HG02938 (cell line): ENCODE measurements at regions not wholly inside any gene's neighbourhood (a gene's known extent, or its start where the extent isn't known, plus 50 kb on each side); places are given as distances from the start of the nearest gene placed in this dataset.
"Not testable (repeated sequence)": the region's sequence is repeated elsewhere in the genome, so short reads cannot be mapped to it uniquely, and the experiment has no call there.

Experiments used
- ATAC-seq: cut with Tn5 transposase; IDR thresholded peaks from one replicate; pipeline ENCODE4 v1.9.1; 2021; ENCODE audit warnings: mild to moderate bottlenecking, moderate library complexity; ENCODE audit not compliant: unreplicated experiment

DNA sequence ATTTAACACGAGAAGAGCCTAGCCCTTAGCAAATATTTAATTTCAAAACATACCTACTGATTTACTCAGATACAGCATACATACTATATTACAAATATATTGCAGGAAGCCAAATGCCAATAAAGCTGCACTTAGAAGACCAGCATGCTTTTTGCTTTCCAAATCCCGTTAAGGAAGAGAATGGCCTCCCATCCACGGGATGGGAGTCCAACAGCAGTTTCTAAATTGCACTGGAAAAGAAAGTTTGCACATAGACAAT, 156.3 kb upstream of the FOXN3 start:
- ATAC-seq, result no peak

DNA sequence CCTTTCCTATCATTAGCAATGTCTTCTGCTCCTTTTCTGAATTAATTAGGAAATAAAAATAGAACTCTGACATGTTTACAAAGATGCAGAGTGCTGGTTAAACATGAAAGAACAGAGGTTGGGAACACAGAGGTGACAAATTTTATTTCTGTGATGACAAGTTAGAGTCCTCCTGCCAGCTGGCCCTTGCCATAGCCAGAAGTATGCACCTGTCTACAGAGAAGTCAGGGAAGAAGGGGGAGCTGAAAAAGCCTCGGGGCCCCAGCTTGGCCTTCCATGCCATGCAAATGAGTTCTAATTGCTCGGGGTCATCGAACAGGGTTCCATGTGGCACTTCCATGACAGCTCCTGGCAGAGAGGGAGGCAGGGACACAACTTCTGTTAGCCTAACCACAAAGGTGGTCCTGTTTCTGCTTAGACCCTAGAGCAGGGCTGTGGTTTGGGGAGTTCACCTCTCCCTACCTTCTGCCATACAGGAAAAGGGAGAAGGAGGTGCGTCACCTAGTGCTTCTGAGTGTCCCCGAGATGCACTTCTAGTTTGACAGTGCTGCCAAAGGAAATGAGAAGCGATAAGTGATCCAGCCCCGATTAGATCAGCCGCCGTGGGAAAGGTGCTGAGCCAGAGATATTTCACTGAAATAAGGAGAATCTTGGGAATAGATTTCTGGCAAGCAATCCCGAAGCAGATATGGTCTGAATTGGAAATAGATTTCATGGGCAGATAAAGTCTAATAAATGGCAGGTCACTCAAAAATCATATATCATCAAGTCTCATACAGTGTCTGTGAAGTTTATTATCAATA, 155.8 kb upstream of the FOXN3 start:
- ATAC-seq, result no peak

DNA sequence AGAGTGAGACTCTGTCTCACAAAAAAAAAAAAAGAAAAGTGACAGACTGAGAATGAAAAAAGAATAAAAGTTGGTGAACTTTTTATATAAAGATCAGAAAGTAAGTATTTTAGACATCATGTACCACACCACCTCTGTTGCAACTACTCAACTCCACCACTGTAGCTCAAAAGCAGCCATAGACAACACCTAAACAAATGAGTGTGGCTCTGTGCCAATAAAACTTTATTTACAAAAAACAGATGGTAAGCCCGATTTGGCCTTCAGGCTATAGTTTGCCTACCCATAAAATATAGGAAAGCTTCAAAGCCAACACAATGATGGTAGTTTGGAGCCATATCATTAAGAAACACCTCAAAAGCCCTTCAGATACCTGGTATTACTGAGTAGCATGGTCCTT, 154.5 kb upstream of the FOXN3 start:
- no peak for ATAC-seq

DNA sequence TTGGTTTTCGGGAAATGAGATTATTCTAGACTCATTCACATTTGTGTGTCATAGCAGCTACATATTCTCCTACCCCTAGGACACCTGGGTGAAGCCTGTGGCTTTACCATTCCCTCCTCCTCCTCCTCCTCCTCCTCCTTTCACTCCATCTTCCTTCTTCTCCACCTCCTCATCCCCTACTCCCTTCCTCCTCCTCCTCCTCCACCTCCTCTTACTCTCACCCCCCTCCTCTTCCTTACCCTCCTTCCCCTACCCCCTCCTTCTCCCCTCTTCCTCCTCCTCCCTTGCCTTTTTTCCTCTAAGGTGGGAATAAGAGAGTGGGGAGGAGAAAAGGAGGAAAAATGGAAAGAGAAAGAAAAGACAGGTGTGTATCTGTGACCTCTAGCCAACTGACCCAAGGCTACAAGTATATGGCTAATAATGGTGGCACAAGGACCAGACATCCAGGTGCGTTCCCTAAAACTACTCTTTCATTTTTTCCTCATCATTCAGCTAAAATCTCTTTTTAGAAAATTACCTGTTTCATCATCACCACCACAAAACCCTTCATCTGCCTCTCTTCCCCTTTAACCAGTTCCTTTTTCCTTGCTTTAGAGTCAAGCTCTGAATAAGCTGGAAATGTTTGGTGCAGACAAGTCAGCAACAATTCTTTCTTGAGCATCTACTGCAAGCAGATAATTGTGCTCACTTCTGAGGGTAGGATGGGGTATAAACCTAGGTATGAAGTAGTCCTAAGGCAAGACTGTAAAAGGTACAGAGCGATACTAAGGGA, 149.8 kb upstream of the FOXN3 start:
- ATAC-seq, result no peak

DNA sequence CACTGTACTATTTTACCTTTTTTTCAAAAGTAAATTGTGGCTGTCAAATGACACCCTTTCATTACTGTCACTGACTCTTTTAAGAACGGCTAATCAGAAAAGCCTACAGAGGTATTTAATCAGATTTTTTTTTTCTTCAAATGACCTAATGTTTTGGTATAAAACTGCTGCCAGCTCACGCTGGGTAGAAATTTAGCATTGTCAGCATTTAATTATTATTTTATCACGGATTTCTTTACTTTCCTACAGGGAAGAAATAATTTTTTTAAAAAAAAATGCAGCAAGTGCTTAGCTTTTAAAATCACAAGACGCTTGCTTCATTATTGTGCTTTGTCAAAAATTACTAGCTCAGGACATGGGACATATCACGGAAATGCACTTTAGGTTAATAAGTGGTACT, 149.1 kb upstream of the FOXN3 start:
- no peak for ATAC-seq

DNA sequence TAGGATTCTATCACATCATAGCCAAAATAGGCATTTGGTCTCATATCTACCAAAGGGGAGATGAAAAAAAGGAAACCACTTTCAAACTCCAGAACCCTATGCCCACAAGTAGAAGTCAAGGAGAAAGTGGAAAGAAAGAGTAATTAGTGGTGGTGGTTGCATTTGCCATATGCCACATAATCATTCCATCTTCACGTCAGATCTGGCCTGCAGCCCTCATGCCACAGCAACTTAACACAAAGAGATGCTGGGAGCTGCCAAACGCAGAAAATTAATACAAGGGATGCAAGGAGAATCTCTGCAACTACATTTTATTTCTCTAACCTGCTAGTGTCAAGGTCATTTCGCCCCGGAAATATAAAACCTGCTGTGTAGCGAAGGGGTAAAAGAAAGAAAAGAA, 148.6 kb upstream of the FOXN3 start:
- ATAC-seq, result no peak

DNA sequence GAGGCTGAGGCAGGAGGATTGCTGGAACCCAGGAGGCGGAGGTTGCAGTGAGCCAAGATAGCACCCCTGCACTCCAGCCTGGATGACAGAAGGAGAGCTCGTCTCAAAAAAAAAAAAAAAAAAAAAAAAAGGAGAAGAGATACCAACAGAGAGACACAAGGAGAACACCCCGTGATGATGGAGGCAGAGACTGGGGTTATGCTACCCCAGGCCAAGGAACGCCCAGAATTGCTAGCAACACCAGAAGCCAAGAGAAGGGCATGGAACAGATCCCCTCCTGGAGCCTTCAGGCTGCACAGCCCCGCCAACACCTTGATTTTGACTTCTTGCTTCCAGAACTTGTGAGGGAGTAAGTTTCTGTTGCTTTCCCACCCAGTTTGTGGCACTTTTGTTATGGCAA, 148.0 kb upstream of the FOXN3 start:
- ATAC-seq, result no peak

DNA sequence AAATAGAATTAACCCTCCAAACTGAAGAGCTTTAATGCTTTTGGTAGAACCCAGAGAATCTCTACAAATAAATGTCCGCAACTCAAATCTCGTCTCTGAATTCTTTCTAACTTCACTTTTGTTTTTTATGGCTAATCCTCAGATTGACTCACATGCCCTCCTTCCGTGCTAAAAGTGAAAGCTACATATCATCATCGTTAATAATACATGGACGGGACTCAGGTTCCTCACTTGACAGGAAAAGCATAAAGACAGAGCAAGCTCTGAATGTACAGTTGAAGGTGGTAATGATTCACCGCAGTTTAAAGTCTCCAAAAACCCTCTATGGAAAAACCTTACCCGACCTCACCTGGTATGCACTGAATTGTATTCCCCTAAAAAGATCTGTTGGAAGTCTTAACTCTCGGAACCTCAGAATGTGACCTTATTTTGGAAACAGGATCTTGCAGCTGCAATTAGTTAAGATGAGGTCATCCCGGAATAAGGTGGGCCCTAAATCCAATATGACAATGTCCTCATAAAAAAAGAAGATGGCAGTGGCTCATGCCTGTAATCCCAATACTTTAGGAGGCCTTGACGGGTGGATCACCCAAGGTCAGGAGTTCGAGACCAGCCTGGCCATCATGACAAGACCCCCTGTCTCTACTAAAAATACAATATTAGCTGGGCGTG, 147.4 kb upstream of the FOXN3 start:
- ATAC-seq, result no peak

DNA sequence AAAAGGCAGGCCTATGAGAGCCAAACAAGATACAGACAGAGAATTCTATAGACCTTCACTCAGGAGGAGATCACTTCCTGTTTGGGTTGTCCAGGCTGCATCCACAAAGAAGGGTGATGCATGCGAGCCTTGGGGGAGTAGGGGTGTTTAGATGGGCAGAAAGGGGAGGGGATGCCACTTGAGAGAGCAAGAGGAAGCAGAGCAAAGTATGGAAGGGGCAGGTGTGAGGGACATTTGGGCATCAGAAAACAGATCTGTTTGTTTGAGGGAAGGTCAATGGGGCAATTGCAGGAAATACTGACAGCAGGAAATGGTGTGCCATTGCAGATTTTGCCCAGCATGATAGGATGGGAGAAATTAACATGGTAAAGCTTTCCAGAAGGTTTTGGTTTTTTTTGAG, 146.4 kb upstream of the FOXN3 start:
- no peak for ATAC-seq

DNA sequence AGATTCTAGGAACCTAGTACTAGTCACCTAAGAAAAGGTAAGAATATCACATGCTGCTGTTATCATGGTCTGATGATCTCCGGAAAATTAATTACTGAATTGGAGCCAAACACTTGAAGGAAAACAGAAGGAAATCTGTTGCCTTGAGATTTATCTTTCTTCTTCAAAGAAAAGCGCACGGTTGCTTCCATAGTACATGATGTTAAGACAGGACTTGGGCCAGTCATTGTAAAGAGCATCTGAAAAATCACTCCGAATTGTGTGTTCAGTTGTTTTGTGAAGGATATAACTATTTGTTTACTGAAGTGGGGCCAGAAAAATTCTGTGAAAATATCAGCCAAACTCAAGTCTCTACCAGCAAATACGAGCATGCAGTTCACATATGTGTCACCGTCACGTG, 134.9 kb upstream of the FOXN3 start:
- ATAC-seq, result no peak

DNA sequence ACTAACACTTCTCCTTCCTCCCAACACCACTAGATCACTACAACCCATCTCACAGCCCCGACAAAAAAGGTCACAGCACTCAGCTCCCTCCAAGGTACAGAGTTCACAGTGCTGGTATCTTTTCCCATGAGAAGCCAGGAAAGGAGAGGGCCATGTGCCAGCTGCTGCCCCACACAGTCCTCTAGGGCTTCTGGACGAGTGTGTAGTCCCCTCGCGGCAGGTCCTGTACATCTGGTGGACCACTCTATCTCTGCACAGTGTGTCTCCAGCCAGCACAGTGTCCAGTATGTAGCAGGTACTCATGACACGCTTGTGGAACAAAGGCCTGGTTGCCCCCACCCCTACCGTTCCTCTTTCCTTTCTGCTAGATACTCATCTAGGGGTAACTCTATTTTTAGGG, 134.4 kb upstream of the FOXN3 start:
- ATAC-seq, result no peak

DNA sequence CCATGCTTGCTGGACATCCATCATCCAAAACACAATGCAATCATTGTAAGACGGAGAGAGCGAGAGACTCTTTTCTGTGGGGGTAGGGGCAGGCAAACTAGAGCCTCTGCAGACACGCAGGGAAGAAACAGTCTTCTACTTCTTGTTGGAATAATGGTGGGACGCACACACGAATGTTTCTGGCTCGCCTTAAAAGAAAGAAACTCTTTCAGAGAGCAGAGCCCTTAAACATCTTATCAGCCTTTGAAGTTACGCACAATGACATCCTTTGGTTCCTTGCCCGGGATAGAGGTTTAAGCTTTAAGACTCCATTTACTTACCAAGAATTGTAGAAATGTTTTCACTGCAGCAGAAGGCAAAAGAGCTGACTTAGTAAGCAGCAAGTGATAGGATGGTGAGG, 133.8 kb upstream of the FOXN3 start:
- ATAC-seq, result no peak

DNA sequence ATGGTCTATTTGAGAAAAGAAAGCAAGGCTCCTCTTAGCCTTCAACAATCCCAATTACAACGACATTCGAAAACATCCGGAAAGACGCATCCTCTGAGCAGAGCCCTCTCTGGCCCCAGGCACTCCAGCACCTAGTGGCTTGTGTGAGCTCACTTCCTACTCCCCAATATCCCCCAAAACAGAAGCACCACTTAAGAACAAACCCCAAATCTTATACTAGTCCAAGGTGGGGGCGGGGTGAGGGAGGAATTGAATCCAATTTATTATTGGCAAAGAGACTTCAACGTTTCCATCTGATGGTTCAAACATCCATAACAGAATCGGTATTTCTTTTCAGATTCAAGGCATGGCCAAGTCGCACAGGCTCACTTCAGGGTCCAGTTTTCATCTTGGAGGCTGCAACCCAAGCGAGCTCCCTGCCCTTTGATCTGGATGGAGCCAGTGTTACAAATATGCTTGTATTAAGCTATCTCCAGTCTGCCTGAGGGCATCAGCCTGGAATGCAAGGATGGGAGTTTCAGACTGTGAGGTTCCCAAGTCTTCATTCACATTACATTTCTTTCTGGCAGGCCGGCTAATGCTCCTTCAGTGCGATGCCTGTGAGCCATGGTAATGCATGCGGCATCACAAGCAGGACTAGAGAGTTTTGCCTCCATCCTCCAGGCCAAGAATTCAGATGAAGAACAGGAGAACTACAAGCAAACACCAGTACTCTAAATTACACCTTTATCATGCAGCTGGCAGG, 132.5 kb upstream of the FOXN3 start:
- ATAC-seq, result no peak

DNA sequence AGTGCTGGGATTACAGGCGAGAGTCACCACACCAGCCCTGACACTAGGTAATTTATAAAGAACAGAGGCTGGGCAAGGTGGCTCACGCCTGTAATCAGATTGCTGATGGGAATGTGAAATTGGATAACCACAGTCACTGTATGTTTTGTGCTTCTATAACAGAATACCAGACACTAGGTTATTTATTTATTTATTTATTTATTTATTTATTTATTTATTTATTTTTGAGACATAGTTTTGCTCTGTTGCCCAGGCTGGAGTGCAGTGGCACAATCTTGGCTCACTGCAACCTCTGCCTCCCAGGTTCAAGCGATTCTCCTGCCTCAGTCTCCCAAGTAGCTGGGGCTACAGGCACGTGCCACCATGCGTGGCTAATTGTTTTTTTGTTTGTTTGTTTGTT, 130.0 kb upstream of the FOXN3 start:
- ATAC-seq, result not testable (repeated sequence)

DNA sequence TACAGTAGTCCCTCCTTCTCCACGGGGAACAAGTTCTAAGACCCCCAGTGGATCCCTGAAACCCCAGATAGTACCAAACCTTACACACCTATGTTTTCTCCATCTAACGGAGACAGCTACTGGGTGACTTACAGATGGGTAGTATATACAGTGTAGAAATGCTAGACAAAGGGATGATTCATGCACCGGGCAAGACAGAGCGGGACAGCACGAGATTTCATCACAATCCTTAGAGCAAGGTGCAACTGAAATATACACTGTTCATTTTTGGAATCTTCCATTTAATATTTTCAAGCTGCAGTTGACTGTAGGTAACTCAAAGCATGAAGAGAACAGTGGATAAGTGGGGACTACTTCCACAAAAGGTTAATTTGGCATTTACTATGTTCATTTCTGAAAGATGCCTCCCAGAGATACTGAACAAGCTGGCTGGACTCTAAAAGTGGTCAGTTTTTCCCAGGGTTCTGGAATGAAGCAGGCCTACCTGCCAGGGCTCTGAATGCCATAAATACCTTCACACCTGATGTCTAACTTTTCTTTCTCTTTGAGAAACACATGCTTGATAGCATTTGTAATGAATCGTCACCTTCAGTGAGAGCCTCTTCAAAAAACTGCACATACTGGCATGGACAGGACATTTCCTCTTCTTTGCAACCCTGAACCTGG, 127.7 kb upstream of the FOXN3 start:
- ATAC-seq, result no peak

DNA sequence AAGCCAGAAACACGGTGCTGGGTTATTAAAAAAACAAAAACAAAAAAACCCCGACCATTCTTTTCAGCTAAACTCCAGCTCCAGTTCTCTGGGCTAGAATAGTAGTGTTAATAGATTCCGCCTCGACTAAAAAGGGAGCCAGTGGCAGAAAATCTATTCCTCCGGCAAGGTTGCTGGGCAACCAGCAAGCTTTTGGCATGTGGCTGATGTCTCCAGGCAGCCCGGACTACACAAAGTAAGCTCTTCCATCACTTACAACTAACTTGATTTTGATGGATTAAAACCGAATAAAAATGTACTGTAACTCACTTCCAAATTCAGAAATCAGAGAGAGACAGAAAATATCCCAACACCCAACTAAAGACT, 126.4 kb upstream of the FOXN3 start:
- ATAC-seq, result no peak

DNA sequence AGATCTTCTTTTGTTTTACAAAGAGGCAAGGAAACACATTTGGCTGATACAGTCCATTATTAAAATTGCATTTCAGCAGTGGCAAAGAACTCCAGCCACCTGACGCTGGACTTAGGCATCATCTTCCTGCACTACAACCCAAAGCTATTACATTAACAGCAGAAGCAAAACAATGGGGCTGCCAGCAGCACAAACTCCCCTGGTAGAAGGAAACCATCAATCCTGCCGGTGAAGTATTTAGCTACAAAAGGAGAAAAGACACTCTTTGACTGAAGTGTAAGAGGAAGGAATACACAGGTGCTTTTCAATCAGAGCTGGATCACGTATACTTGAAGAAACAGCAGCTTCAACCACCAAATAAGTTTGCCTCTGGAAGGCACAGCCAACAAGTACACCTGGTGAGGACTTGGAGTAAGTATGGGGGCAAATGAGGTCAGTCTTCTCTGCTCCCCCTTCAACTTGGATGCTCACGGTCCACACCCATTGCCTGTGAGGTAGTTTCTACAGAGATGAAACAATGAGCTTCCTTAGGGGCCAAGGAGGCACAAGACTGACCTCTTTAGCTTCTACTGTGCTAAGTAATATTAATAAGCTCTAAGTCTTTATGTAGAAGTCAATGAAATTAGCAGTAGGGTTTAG, 125.9 kb upstream of the FOXN3 start:
- no peak for ATAC-seq

DNA sequence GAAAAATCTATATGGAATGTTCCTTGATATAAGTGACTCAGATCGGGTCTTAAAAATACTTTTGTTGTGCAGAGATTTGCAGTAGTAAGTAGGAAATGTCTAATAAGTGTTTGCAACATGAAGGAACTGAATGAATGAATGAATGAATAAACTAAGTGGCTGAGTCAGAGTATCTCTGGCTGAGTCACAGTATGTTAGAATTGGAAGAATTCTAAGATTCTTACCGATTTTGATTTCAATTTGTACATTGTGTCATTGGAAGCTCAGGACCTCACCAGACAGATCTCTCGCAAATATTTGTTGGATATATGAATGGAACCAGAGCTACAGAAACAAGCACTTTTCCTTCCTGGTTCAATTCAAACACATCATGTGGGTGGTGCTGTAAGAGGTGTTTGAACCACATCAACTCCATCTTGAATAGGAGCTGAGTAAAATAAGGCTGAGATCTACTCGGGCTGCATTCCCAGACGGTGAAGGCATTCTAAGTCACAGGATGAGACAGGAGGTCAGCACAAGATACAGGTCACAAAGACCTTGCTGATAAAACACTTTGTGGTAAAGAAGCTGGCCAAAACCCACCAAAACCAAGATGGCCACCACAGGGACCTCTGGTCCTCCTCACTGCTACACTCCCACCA, 123.9 kb upstream of the FOXN3 start:
- ATAC-seq, result no peak

DNA sequence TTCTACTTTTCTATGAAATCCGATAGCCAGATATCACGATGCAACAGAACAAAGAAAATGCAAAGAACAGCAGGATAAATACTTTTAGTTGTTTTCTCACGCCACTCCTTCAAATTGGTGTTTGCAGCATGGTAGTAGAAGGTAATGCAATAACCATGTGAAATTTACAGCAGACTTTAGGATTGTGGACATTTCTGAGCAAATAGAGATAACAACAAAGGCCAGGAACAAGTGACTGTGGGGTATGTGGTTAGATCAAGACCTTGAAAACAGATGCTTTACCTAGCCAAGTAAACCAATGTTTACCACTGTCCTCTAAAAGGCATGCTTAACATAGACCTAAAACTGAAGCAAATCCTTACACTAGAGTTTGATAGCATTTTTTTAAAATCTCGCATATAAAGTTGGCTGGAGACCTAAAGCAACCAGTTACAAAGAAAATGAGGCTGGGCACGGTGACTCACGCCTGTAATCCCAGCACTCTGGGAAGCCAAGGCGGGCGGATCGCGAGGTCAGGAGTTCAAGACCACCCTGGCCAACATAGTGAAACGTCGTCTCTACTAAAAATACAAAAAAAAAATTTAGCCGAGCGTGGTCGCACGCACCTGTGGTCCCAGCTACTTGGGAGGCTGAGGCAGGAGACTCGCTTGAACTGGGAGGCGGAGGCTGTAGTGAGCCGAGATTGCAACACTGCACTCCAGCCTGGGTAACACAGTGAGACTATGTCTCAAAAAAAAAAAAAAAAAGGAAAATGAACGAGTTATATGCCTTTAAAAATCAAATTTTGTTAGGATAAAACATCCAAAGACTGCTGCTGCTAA, 123.2 kb upstream of the FOXN3 start:
- ATAC-seq, result no peak
